Keratinocyte (primary cell): ENCODE measurements at regions not wholly inside any gene's neighbourhood (a gene's known extent, or its start where the extent isn't known, plus 50 kb on each side); places are given as distances from the start of the nearest gene placed in this dataset.

Experiments
- DNase-seq: peaks from one replicate; pipeline ENCODE4 v3.0.0-alpha.2; 2011; ENCODE audit warnings: low read depth, missing footprints, low spot score
- FAIRE-seq: peaks from 2 replicates; lab custom pipeline; 2011; peaks lifted over from hg19 to GRCh38; lab: Jason Lieb, UNC
- H2AFZ ChIP-seq: 2 replicates; pipeline ENCODE4 v1.6.0; 2012; ENCODE audit warnings: low read length, control low read depth, inconsistent platforms; ENCODE audit not compliant: control insufficient read depth
- H3K27ac ChIP-seq: 2 replicates; pipeline ENCODE4 v1.5.1; 2011; ENCODE audit warnings: low read length; ENCODE audit not compliant: control insufficient read depth, insufficient read depth
- H3K27me3 ChIP-seq: 3 replicates; pipeline ENCODE4 v1.6.0; 2011; ENCODE audit warnings: low read length; ENCODE audit not compliant: control insufficient read depth, insufficient read depth; ENCODE audit errors: extremely low read depth
- H3K36me3 ChIP-seq, 2 experiments: 2 replicates in 1 of 2; 3 replicates in 1 of 2; pipeline ENCODE4 v1.5.1; 2011; ENCODE audit warnings: low read length in 2 of 2, mild to moderate bottlenecking in 1 of 2; ENCODE audit not compliant: control insufficient read depth in 2 of 2, insufficient read depth in 2 of 2; ENCODE audit errors: extremely low read depth in 1 of 2
- H3K4me1 ChIP-seq: 3 replicates; pipeline ENCODE4 v1.5.1; 2011; ENCODE audit warnings: low read length; ENCODE audit not compliant: control insufficient read depth, insufficient read depth; ENCODE audit errors: extremely low read depth
- H3K4me2 ChIP-seq: 3 replicates; pipeline ENCODE4 v1.6.0; 2011; ENCODE audit warnings: low read depth, low read length; ENCODE audit not compliant: control insufficient read depth, insufficient read depth; ENCODE audit errors: extremely low read depth
- H3K4me3 ChIP-seq, 3 experiments: fragments of 200-600 bp in 1 of 3; sonication (generic) in 1 of 3; 2 replicates in 2 of 3; 3 replicates in 1 of 3; pipeline ENCODE4 v1.5.1; 2011 to 2016; ENCODE audit warnings: low read length in 3 of 3, mild to moderate bottlenecking in 3 of 3, control low read depth in 2 of 3, inconsistent platforms in 1 of 3, low read depth in 1 of 3, mixed read lengths in 1 of 3, mixed run types in 1 of 3, moderate library complexity in 1 of 3; ENCODE audit not compliant: control insufficient read depth in 2 of 3, insufficient read depth in 2 of 3; ENCODE audit errors: extremely low read depth in 1 of 3
- H3K79me2 ChIP-seq: 2 replicates; pipeline ENCODE4 v1.6.0; 2012; ENCODE audit warnings: low read length; ENCODE audit not compliant: control insufficient read depth, insufficient read depth
- H3K9ac ChIP-seq: 3 replicates; pipeline ENCODE4 v1.6.0; 2011; ENCODE audit warnings: low read length; ENCODE audit not compliant: control insufficient read depth, insufficient read depth; ENCODE audit errors: extremely low read depth
- H3K9me1 ChIP-seq: 3 replicates; pipeline ENCODE4 v1.6.0; 2011; ENCODE audit warnings: low read length; ENCODE audit not compliant: control insufficient read depth, insufficient read depth; ENCODE audit errors: extremely low read depth
- H3K9me3 ChIP-seq: 2 replicates; pipeline ENCODE4 v1.5.1; 2012; ENCODE audit warnings: low read depth, low read length; ENCODE audit not compliant: control insufficient read depth
- H4K20me1 ChIP-seq: 3 replicates; pipeline ENCODE4 v1.6.0; 2011; ENCODE audit warnings: low read length; ENCODE audit not compliant: control insufficient read depth, insufficient read depth; ENCODE audit errors: extremely low read depth
- CTCF ChIP-seq, 3 experiments: IDR thresholded peaks in 1 of 3; conservative IDR thresholded peaks in 1 of 3; optimal IDR thresholded peaks in 1 of 3; 2 replicates in 2 of 3; 3 replicates in 1 of 3; pipeline versions ENCODE3 to v1.5.1; 2011; ENCODE audit warnings: low read length in 3 of 3, mild to moderate bottlenecking in 3 of 3, moderate library complexity in 2 of 3, control low read depth in 1 of 3, inconsistent platforms in 1 of 3; ENCODE audit not compliant: insufficient read depth in 2 of 3; ENCODE audit errors: extremely low read depth in 1 of 3
- EZH2 ChIP-seq: IDR thresholded peaks from one replicate; pipeline ENCODE4 v1.6.1; 2012; ENCODE audit warnings: inconsistent platforms, mild to moderate bottlenecking, low read length, moderate library complexity
- dilution Hi-C: fragments of 300-500 bp; cut with MboI; formaldehyde crosslinking; loops from one replicate; pipeline ENCODE4 v1.7.0; 2020; ENCODE audit warnings: low sequenced_read_pairs; ENCODE audit not compliant: extremely low pct_ligation_motif_present

GRCh38 chr1:224529844-224530243 lies 86.3 kb upstream of the CNIH3 start:
- no peak overlapping the region for H3K4me3 ChIP-seq

GRCh38 chr1:224533517-224533916 lies 82.6 kb upstream of the CNIH3 start:
- Histone ChIP-seq H3K4me3 (no peak overlapping the region), H3K27ac (no peak overlapping the region), H3K4me1 (peaks cover 9% of the 10 kb centered on the region), H3K9me1 (no peaks in the 10 kb centered on the region), H2AFZ (no peak overlapping the region), H3K79me2 (no peaks in the 10 kb centered on the region), H3K36me3 (no peaks in the 10 kb centered on the region), H3K9me3 (no peaks in the 10 kb centered on the region), H3K4me2 (no peak overlapping the region), H3K9ac (no peak overlapping the region), H4K20me1 (no peaks in the 10 kb centered on the region), H3K27me3 (no peaks in the 10 kb centered on the region)
- DNase-seq (no peak), FAIRE-seq (no peak)
- dilution Hi-C loops, result no loop called here
- TF ChIP-seq EZH2, result no peak
- TF ChIP-seq CTCF (optimal IDR thresholded peaks at IDR 0.05 in 1 of 3, IDR thresholded peaks at IDR 0.05 in 1 of 3, conservative IDR thresholded peaks at IDR 0.05 in 1 of 3; ENCODE audit: extremely low read depth in 1 of 3, insufficient read depth in 2 of 3, low read length in 3 of 3), result no peak

More at GRCh38 chr1:224529844-224530243, 86.3 kb upstream of the CNIH3 start:
- no peak overlapping the region for H3K4me2 ChIP-seq
- peaks cover 13% of the 10 kb centered on the region for H3K4me1 ChIP-seq
- DNase-seq (no peak), FAIRE-seq (no peak)
- TF ChIP-seq CTCF (optimal IDR thresholded peaks at IDR 0.05 in 1 of 3, IDR thresholded peaks at IDR 0.05 in 1 of 3, conservative IDR thresholded peaks at IDR 0.05 in 1 of 3; ENCODE audit: extremely low read depth in 1 of 3, insufficient read depth in 2 of 3, low read length in 3 of 3) (no peak), EZH2 (no peak)
- H3K79me2 ChIP-seq, result no peaks in the 10 kb centered on the region
- H3K36me3 ChIP-seq, result no peaks in the 10 kb centered on the region
- dilution Hi-C loops, result no loop called here
- no peaks in the 10 kb centered on the region for H3K9me3 ChIP-seq
- H2AFZ ChIP-seq, result no peak overlapping the region
- H3K9me1 ChIP-seq, result no peaks in the 10 kb centered on the region
- H3K9ac ChIP-seq, result no peak overlapping the region
- no peak overlapping the region for H3K27ac ChIP-seq
- no peaks in the 10 kb centered on the region for H4K20me1 ChIP-seq
- no peaks in the 10 kb centered on the region for H3K27me3 ChIP-seq
